ENCODE measurements at regions not wholly inside any gene's neighbourhood (a gene's known extent, or its start where the extent isn't known, plus 50 kb on each side); places are given as distances from the start of the nearest gene placed in this dataset.

- no peaks in the 10 kb centered on the region for H3K9me2 ChIP-seq (ENCODE audit: insufficient read depth)
- TF ChIP-seq SRF (IDR thresholded peaks at IDR 0.05; ENCODE audit: low read depth), result no peak
- TF ChIP-seq EZH2 (IDR thresholded peaks at IDR 0.05), result no peak
- TF ChIP-seq ZNF274 (IDR thresholded peaks at IDR 0.05; ENCODE audit: low read depth, low read length), result no peak
- no peak for TF ChIP-seq REST (IDR thresholded peaks at IDR 0.05; ENCODE audit: low read depth)
- TF ChIP-seq EGR1 (IDR thresholded peaks at IDR 0.05; ENCODE audit: low read depth), result no peak
- no peak for TF ChIP-seq JUND (IDR thresholded peaks at IDR 0.05)
- TF ChIP-seq CTCF (IDR thresholded peaks at IDR 0.05 in 2 of 3, conservative IDR thresholded peaks at IDR 0.05 in 1 of 3; ENCODE audit: borderline replicate concordance in 1 of 3, insufficient read depth in 1 of 3, low read depth in 2 of 3, low read length in 2 of 3), result no peak
- TF ChIP-seq ATF3 (IDR thresholded peaks at IDR 0.05), result no peak
- no peak for TF ChIP-seq CBX3 (IDR thresholded peaks at IDR 0.05; ENCODE audit: low read depth)
- TF ChIP-seq, protein P1, sequence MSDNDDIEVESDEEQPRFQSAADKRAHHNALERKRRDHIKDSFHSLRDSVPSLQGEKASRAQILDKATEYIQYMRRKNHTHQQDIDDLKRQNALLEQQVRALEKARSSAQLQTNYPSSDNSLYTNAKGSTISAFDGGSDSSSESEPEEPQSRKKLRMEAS (IDR thresholded peaks at IDR 0.05), result no peak
- TF ChIP-seq EZH2phosphoT487 (IDR thresholded peaks at IDR 0.05; ENCODE audit: borderline replicate concordance), result no peak
- TF ChIP-seq SIN3A (IDR thresholded peaks at IDR 0.05; ENCODE audit: low read depth), result no peak
- no peak for TF ChIP-seq CEBPB (IDR thresholded peaks at IDR 0.05; ENCODE audit: low read depth)
- TF ChIP-seq POLR2A (IDR thresholded peaks at IDR 0.05; ENCODE audit: borderline replicate concordance, extremely low read depth, insufficient read depth, insufficient read length), result no peak
- no peak overlapping the region for H2AFZ ChIP-seq (ENCODE audit: low read depth, low read length, poor library complexity, severe bottlenecking)
- no peak overlapping the region for H3K4me3 ChIP-seq (replicated peaks in 1 of 2; ENCODE audit: low read depth in 1 of 2, low read length in 2 of 2)
- BruUV-seq (replicated peaks), result no TSS peak
- no peaks in the 10 kb centered on the region for H4K20me1 ChIP-seq (ENCODE audit: insufficient read depth)
- H3K9me3 ChIP-seq (ENCODE audit: control insufficient read depth in 1 of 2, insufficient read depth in 1 of 2, low read depth in 1 of 2, low read length in 2 of 2), result peaks cover 7% of the 10 kb centered on the region in 2 experiments; a peak in 2 of 4 replicates
- no peaks in the 10 kb centered on the region for H3K27me3 ChIP-seq (ENCODE audit: insufficient read depth, low read length)
- no peaks in the 10 kb centered on the region for H3K4me1 ChIP-seq (ENCODE audit: control insufficient read depth in 1 of 2, insufficient read depth in 2 of 2, low read length in 2 of 2)
- no peaks in the 10 kb centered on the region for H3K79me2 ChIP-seq (ENCODE audit: insufficient read depth, low read length)
- POLR2A ChIA-PET, result no interaction called here
- H3K36me3 ChIP-seq (ENCODE audit: control insufficient read depth in 1 of 2, insufficient read depth in 2 of 2, low read length in 2 of 2), result no peaks in the 10 kb centered on the region
- H3K4me2 ChIP-seq (ENCODE audit: low read length), result no peak overlapping the region
- no peak overlapping the region for H3K27ac ChIP-seq (ENCODE audit: low read depth, low read length)
- intact Hi-C loops (cut with micrococcal nuclease), result no loop called here
- RAD21 ChIA-PET (ENCODE audit: low non-redundant PET in 1 of 2, low total read pairs in 2 of 2, uncharacterized antibody in 2 of 2, unreplicated experiment in 2 of 2), result no interaction called here
- DNase-seq (ENCODE audit: low read depth, low spot score) (no peak), ATAC-seq (no peak)
- CTCF ChIA-PET, result no interaction called here
- H3K9ac ChIP-seq (ENCODE audit: low read length), result no peak overlapping the region
Measured at GRCh38 chr5:13470975-13471374, 473.5 kb downstream of the DNAH5 start.

All from HCT116 (cell line).